Osteocyte (in vitro differentiated cells): ENCODE measurements at regions not wholly inside any gene's neighbourhood (a gene's known extent, or its start where the extent isn't known, plus 50 kb on each side); places are given as distances from the start of the nearest gene placed in this dataset.

ENCODE experiments used
- DNase-seq: peaks from one replicate; pipeline ENCODE4 v3.0.0; 2021; ENCODE audit warnings: mixed read lengths; ENCODE audit not compliant: unreplicated experiment; ENCODE audit errors: extremely low spot score
- H3K27ac Mint-ChIP-seq: one replicate; pipeline ENCODE4 v1.8.0; 2021; ENCODE audit warnings: mild to moderate bottlenecking, mixed read lengths; ENCODE audit not compliant: unreplicated experiment
- H3K27me3 Mint-ChIP-seq: one replicate; pipeline ENCODE4 v1.8.0; 2021; ENCODE audit warnings: mixed read lengths; ENCODE audit not compliant: unreplicated experiment
- H3K36me3 Mint-ChIP-seq: one replicate; pipeline ENCODE4 v1.8.0; 2021; ENCODE audit warnings: mixed read lengths; ENCODE audit not compliant: unreplicated experiment
- H3K4me1 Mint-ChIP-seq: one replicate; pipeline ENCODE4 v1.8.0; 2021; ENCODE audit warnings: mixed read lengths; ENCODE audit not compliant: unreplicated experiment
- H3K4me3 Mint-ChIP-seq: one replicate; pipeline ENCODE4 v1.8.0; 2021; ENCODE audit warnings: mild to moderate bottlenecking, moderate library complexity, mixed read lengths; ENCODE audit not compliant: unreplicated experiment
- H3K9me3 Mint-ChIP-seq: one replicate; pipeline ENCODE4 v1.8.0; 2021; ENCODE audit warnings: mixed read lengths; ENCODE audit not compliant: unreplicated experiment
- CTCF ChIP-seq: fragments of 200-600 bp; sonication (generic); IDR thresholded peaks from 2 replicates; pipeline ENCODE4 v1.5.0; 2021; ENCODE audit warnings: antibody characterized with exemption, mild to moderate bottlenecking, moderate library complexity

DNA sequence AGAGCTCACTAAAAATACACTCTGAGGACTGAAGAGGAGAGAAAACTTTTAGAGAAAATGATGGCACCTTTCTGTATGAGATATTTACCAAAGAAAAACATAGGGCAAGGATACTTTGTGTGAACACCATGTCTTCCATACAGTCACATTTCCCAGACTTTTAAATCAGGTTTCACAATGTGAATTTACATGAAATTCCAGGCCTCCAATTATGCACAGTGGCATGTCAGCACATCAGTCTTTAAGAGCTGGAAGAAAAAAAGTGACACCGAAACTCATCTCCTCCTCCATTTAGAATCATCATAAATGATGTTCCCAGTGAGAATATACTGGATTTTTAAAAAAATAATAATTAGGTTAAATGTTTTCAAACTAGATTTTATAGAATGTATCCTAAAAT is 232.2 kb upstream of the UBASH3B start:
- Mint-ChIP-seq H3K4me1 (no peaks in the 10 kb centered on the region), H3K4me3 (no peak overlapping the region), H3K27ac (no peak overlapping the region), H3K27me3 (peaks cover 16% of the 10 kb centered on the region), H3K36me3 (no peaks in the 10 kb centered on the region), H3K9me3 (no peaks in the 10 kb centered on the region)
- no peak for TF ChIP-seq CTCF
- DNase-seq, result no peak

- no peak for DNase-seq
- Mint-ChIP-seq H3K27me3 (peaks cover 20% of the 10 kb centered on the region), H3K36me3 (no peaks in the 10 kb centered on the region), H3K9me3 (no peaks in the 10 kb centered on the region), H3K27ac (no peak overlapping the region), H3K4me3 (no peak overlapping the region), H3K4me1 (no peaks in the 10 kb centered on the region)
- TF ChIP-seq CTCF, result no peak
Measured at GRCh38 chr11:122422682-122423081, 232.8 kb upstream of the UBASH3B start.

DNA sequence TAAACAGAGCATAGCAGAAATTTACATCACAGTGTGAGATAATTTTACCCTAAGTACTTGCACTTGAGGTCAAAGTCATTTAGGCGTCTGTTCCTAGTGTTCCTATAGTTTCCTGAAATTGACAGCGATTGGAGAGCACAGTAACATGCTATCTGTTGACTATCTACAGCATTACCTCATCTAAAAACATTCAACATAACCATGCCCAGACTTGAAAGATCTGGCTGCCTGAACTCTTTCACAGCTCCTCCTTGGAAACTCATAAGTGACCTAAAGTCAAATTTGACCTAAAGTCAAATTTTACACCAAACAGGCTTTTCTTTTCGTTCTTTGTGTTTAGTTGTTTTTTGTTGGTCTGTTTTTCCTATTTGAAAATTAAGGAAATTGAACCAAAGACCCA is 233.8 kb upstream of the UBASH3B start:
- TF ChIP-seq CTCF, result no peak
- H3K4me1 Mint-ChIP-seq, result no peaks in the 10 kb centered on the region
- H3K27ac Mint-ChIP-seq, result no peak overlapping the region
- H3K4me3 Mint-ChIP-seq, result no peak overlapping the region
- DNase-seq, result no peak
- no peaks in the 10 kb centered on the region for H3K9me3 Mint-ChIP-seq
- H3K27me3 Mint-ChIP-seq, result peaks cover 20% of the 10 kb centered on the region
- no peaks in the 10 kb centered on the region for H3K36me3 Mint-ChIP-seq

GRCh38 chr11:122418032-122418431 is 237.5 kb upstream of the UBASH3B start:
- no peak for TF ChIP-seq CTCF
- H3K36me3 Mint-ChIP-seq, result no peaks in the 10 kb centered on the region
- H3K9me3 Mint-ChIP-seq, result peaks cover 6% of the 10 kb centered on the region
- no peaks in the 10 kb centered on the region for H3K4me1 Mint-ChIP-seq
- DNase-seq, result no peak
- H3K4me3 Mint-ChIP-seq, result no peak overlapping the region
- no peak overlapping the region for H3K27ac Mint-ChIP-seq
- peaks cover 20% of the 10 kb centered on the region for H3K27me3 Mint-ChIP-seq

DNA sequence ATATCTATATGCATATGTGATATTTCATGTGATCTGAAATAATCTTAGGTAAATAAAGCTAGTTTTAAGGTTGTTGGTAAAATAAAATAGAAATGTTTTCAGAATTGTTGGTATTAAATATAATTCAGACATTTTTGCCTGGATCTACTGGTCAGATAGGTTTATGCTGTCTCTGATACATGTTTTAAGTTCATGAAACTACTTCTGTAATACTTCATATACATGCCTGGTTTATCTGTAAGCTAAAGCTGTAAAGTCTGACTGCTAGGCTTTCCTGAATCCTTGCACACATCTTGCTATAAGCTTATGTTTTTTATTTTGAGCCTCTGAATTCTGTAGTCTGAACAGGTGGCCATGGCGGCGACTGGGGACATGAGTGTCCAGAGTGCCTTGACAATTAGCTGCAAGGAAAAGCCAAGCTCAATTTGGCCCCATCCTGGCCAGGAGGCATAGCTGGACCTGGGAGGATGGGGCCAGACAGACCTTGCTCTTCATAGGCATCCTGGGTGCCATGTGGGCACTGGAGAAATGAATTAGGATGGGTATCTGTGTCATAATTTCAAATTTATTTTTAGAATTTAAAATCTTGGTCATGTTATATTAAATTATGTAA is 241.0 kb upstream of the UBASH3B start:
- Mint-ChIP-seq H3K4me1 (no peaks in the 10 kb centered on the region), H3K9me3 (peaks cover 6% of the 10 kb centered on the region), H3K4me3 (no peak overlapping the region), H3K27ac (no peak overlapping the region), H3K36me3 (no peaks in the 10 kb centered on the region), H3K27me3 (peaks cover 16% of the 10 kb centered on the region)
- no peak for DNase-seq
- TF ChIP-seq CTCF, result no peak
